IMR-90 (cell line): ENCODE measurements at regions not wholly inside any gene's neighbourhood (a gene's known extent, or its start where the extent isn't known, plus 50 kb on each side); places are given as distances from the start of the nearest gene placed in this dataset.

Experiments used
- ATAC-seq: fragments of 200-7000 bp; cut with Tn5 transposase; 2 replicates; pipeline ENCODE4 v1.9.1; 2020; ENCODE audit warnings: low read depth, mild to moderate bottlenecking, moderate library complexity
- BruUV-seq: library from RNA; stranded (reverse); fragments of 400-500 nt; replicated peaks from 2 replicates; lab custom pipeline; 2021; lab: Mats Ljungman, UMichigan
- CTCF ChIA-PET: fragments of 300-600 bp; formaldehyde crosslinking; extraction: SDS; loops from one replicate; lab custom pipeline; 2021; ENCODE audit warnings: antibody characterized with exemption; lab: Yijun Ruan, JAX
- POLR2A ChIA-PET: fragments of 300-600 bp; sonication (Branson Sonifier 250); formaldehyde crosslinking; loops from one replicate; lab custom pipeline; 2022; ENCODE audit warnings: antibody characterized with exemption; ENCODE audit not compliant: unreplicated experiment; lab: Charles Lee
- DNase-seq: peaks from one replicate; pipeline ENCODE4 v3.0.0; 2013
- H2AFZ ChIP-seq: replicated peaks from 2 replicates; pipeline ENCODE3; 2013; ENCODE audit warnings: low read length, mild to moderate bottlenecking; ENCODE audit not compliant: poor library complexity
- H2AK5ac ChIP-seq: 2 replicates; pipeline ENCODE4 v1.6.1; 2013; ENCODE audit warnings: low read depth, low read length, inconsistent platforms
- H2AK9ac ChIP-seq: replicated peaks from 2 replicates; pipeline ENCODE3; 2013; ENCODE audit warnings: mild to moderate bottlenecking, low read depth, low read length, moderate library complexity; ENCODE audit not compliant: poor library complexity
- H2BK120ac ChIP-seq: 2 replicates; pipeline ENCODE4 v1.6.1; 2013; ENCODE audit warnings: low read depth, low read length, inconsistent platforms
- H2BK15ac ChIP-seq: 3 replicates; pipeline ENCODE4 v1.6.1; 2013; ENCODE audit warnings: low read depth, low read length, inconsistent platforms
- H2BK20ac ChIP-seq: 2 replicates; pipeline ENCODE4 v1.6.1; 2013; ENCODE audit warnings: low read depth, mild to moderate bottlenecking, inconsistent platforms, low read length, moderate library complexity
- H2BK5ac ChIP-seq: 2 replicates; pipeline ENCODE4 v1.6.1; 2013; ENCODE audit warnings: mild to moderate bottlenecking, low read depth, low read length, inconsistent platforms; ENCODE audit not compliant: poor library complexity, severe bottlenecking
- H3K14ac ChIP-seq: replicated peaks from 2 replicates; pipeline ENCODE4 v1.6.1; 2013; ENCODE audit warnings: low read depth, low read length, inconsistent platforms
- H3K18ac ChIP-seq: 2 replicates; pipeline ENCODE4 v1.6.1; 2013; ENCODE audit warnings: low read depth, low read length, control low read depth
- H3K23ac ChIP-seq: 2 replicates; pipeline ENCODE4 v1.6.1; 2013; ENCODE audit warnings: low read depth, low read length, inconsistent platforms
- H3K27ac ChIP-seq: 2 replicates; pipeline ENCODE4 v1.5.1; 2013; ENCODE audit warnings: mild to moderate bottlenecking, control low read depth, low read length; ENCODE audit not compliant: insufficient read depth
- H3K27me3 ChIP-seq: 2 replicates; pipeline ENCODE4 v1.6.1; 2013; ENCODE audit warnings: low read length; ENCODE audit not compliant: control insufficient read depth, insufficient read depth
- H3K36me3 ChIP-seq: 2 replicates; pipeline ENCODE4 v1.6.1; 2013; ENCODE audit warnings: low read length, mixed read lengths; ENCODE audit not compliant: control insufficient read depth, insufficient read depth
- H3K4ac ChIP-seq: 2 replicates; pipeline ENCODE4 v1.6.1; 2013; ENCODE audit warnings: low read depth, low read length, inconsistent platforms
- H3K4me1 ChIP-seq: 2 replicates; pipeline ENCODE4 v1.6.1; 2013; ENCODE audit warnings: low read length, mixed read lengths; ENCODE audit not compliant: control insufficient read depth, insufficient read depth
- H3K4me2 ChIP-seq: 2 replicates; pipeline ENCODE4 v1.6.1; 2013; ENCODE audit warnings: low read depth, mild to moderate bottlenecking, control low read depth, low read length, moderate library complexity
- H3K4me3 ChIP-seq: 2 replicates; pipeline ENCODE4 v1.5.1; 2013; ENCODE audit warnings: low read depth, mild to moderate bottlenecking, control low read depth, low read length, moderate library complexity; ENCODE audit not compliant: insufficient read depth
- H3K56ac ChIP-seq: 2 replicates; pipeline ENCODE4 v1.6.1; 2013; ENCODE audit warnings: low read length, inconsistent platforms; ENCODE audit not compliant: insufficient read depth; ENCODE audit errors: extremely low read depth
- H3K79me1 ChIP-seq, 2 experiments: 2 replicates each; pipeline ENCODE4 v1.6.1; 2013; ENCODE audit warnings: low read length in 2 of 2, inconsistent platforms in 1 of 2, low read depth in 1 of 2
- H3K9ac ChIP-seq: 2 replicates; pipeline ENCODE4 v1.6.1; 2013; ENCODE audit warnings: low read depth, low read length, control low read depth
- H3K9me1 ChIP-seq: 2 replicates; pipeline ENCODE4 v1.6.1; 2013; ENCODE audit warnings: low read length, inconsistent platforms; ENCODE audit not compliant: insufficient read depth
- H3K9me3 ChIP-seq: 2 replicates; pipeline ENCODE4 v1.6.1; 2013; ENCODE audit warnings: low read length; ENCODE audit not compliant: control insufficient read depth, insufficient read depth
- H4K20me1 ChIP-seq: 2 replicates; pipeline ENCODE4 v1.6.1; 2013; ENCODE audit warnings: low read length, inconsistent platforms; ENCODE audit not compliant: insufficient read depth
- H4K5ac ChIP-seq: 2 replicates; pipeline ENCODE4 v1.6.1; 2013; ENCODE audit warnings: mild to moderate bottlenecking, low read depth, low read length, control low read depth
- H4K8ac ChIP-seq, 2 experiments: 2 replicates each; pipeline ENCODE4 v1.6.1; 2013; ENCODE audit warnings: low read depth in 2 of 2, low read length in 2 of 2, control low read depth in 1 of 2, inconsistent platforms in 1 of 2
- H4K91ac ChIP-seq: 2 replicates; pipeline ENCODE4 v1.6.1; 2013; ENCODE audit warnings: low read depth, low read length, inconsistent platforms; ENCODE audit not compliant: insufficient read depth
- BHLHE40 ChIP-seq: fragments of 150-350 bp; IDR thresholded peaks from 2 replicates; pipeline ENCODE4 v1.6.1; 2016; ENCODE audit warnings: mild to moderate bottlenecking, low read depth, low read length
- CEBPB ChIP-seq: IDR thresholded peaks from 2 replicates; pipeline ENCODE4 v1.6.1; 2012; ENCODE audit warnings: low read depth, low read length, improper control_type of control experiment
- CHD1 ChIP-seq: IDR thresholded peaks from 2 replicates; pipeline ENCODE4 v1.6.1; 2012; ENCODE audit warnings: low read depth, low read length, improper control_type of control experiment
- ELK1 ChIP-seq: fragments of 150-350 bp; IDR thresholded peaks from 2 replicates; pipeline ENCODE4 v1.6.1; 2016; ENCODE audit warnings: low read depth, mild to moderate bottlenecking, low read length, moderate library complexity, borderline replicate concordance
- FOS ChIP-seq: fragments of 150-350 bp; IDR thresholded peaks from 2 replicates; pipeline ENCODE4 v1.6.1; 2016; ENCODE audit warnings: low read depth, low read length
- MAFK ChIP-seq: IDR thresholded peaks from 2 replicates; pipeline ENCODE4 v1.6.1; 2012; ENCODE audit warnings: low read depth, low read length, improper control_type of control experiment
- MAZ ChIP-seq: IDR thresholded peaks from 2 replicates; pipeline ENCODE4 v1.6.1; 2012; ENCODE audit warnings: low read depth, mild to moderate bottlenecking, low read length, improper control_type of control experiment, moderate library complexity, borderline replicate concordance
- MXI1 ChIP-seq: IDR thresholded peaks from 2 replicates; pipeline ENCODE4 v1.6.1; 2012; ENCODE audit warnings: low read depth, mild to moderate bottlenecking, low read length, moderate library complexity, borderline replicate concordance
- NFE2L2 ChIP-seq: fragments of 150-350 bp; IDR thresholded peaks from 2 replicates; pipeline ENCODE4 v1.6.1; 2016; ENCODE audit warnings: low read depth, mild to moderate bottlenecking, low read length
- POLR2A ChIP-seq: IDR thresholded peaks from 2 replicates; pipeline ENCODE4 v1.6.1; 2012; ENCODE audit warnings: mild to moderate bottlenecking, low read depth, low read length
- RAD21 ChIP-seq: IDR thresholded peaks from 2 replicates; pipeline ENCODE4 v1.6.1; 2012; ENCODE audit warnings: low read length, improper control_type of control experiment
- RCOR1 ChIP-seq: IDR thresholded peaks from 2 replicates; pipeline ENCODE4 v1.6.1; 2012; ENCODE audit warnings: mild to moderate bottlenecking, low read length, improper control_type of control experiment; ENCODE audit not compliant: insufficient replicate concordance
- RFX5 ChIP-seq: IDR thresholded peaks from 2 replicates; pipeline ENCODE4 v1.8.0; 2012; ENCODE audit warnings: low read depth, mild to moderate bottlenecking, low read length, moderate library complexity
- SMC3 ChIP-seq: fragments of 150-350 bp; IDR thresholded peaks from 2 replicates; pipeline ENCODE4 v1.6.1; 2016; ENCODE audit warnings: low read depth, mild to moderate bottlenecking, antibody characterized with exemption, low read length, moderate library complexity
- WGBS, 2 experiments: methylation state at CpG; one replicate each; pipeline versions ENCODE4 v1.1.5 to v1.1.7; 2013; ENCODE audit warnings: missing lambda C conversion rate in 2 of 2; ENCODE audit not compliant: insufficient read length in 1 of 2; ENCODE audit errors: extremely low coverage in 2 of 2; 5-methylcytosine and 5-hydroxymethylcytosine counted together
- dilution Hi-C: fragments of 300-500 bp; cut with HindIII; formaldehyde crosslinking; loops from one replicate; pipeline ENCODE4 v1.14.3; 2018; ENCODE audit warnings: low sequenced_read_pairs; ENCODE audit not compliant: unreplicated experiment
- in situ Hi-C: fragments of 300-500 bp; cut with MboI; formaldehyde crosslinking; loops from 3 replicates; pipeline ENCODE4 v1.14.3; 2019; ENCODE audit warnings: low sequenced_read_pairs, inconsistent platforms, mixed read lengths
- intact Hi-C: fragments of 100-400 bp; cut with micrococcal nuclease; formaldehyde crosslinking; loops from 2 replicates; pipeline ENCODE4 v1.10.0; 2022
- TF ChIP-seq, protein P1 (sequence below): conservative IDR thresholded peaks from 2 replicates; pipeline ENCODE4 v1.5.1; 2012; ENCODE audit warnings: mild to moderate bottlenecking, low read depth, low read length, improper control_type of control experiment
- TF ChIP-seq, protein P2 (sequence below): fragments of 150-350 bp; IDR thresholded peaks from 2 replicates; pipeline ENCODE4 v1.6.1; 2017; ENCODE audit warnings: mild to moderate bottlenecking, antibody characterized with exemption, low read length, low read depth

- CTCF ChIA-PET = interaction anchor here (0.5 kb wide), 1 partner anchor 945 kb away, joined by 4 read pairs; no protein-coding TSS in a partner anchor
- dilution Hi-C loops = no loop called here
- no peaks in the 10 kb centered on the region for H3K9me1 ChIP-seq
Measured at GRCh38 chr16:80460988-80461387, 79.8 kb upstream of the DYNLRB2 start.

More at GRCh38 chr16:80460988-80461387, 79.8 kb upstream of the DYNLRB2 start:
- Histone ChIP-seq H3K9ac (no peak overlapping the region), H3K4ac (no peak overlapping the region), H3K4me2 (no peak overlapping the region), H2AK9ac (no peak overlapping the region), H2AK5ac (no peak overlapping the region), H3K4me1 (no peaks in the 10 kb centered on the region), H3K23ac (no peak overlapping the region), H3K79me1 (no peaks in the 10 kb centered on the region), H2BK5ac (no peak overlapping the region), H3K27me3 (no peaks in the 10 kb centered on the region), H3K14ac (no peak overlapping the region), H3K27ac (no peak overlapping the region), H4K5ac (no peak overlapping the region), H3K56ac (no peak overlapping the region), H4K20me1 (no peaks in the 10 kb centered on the region), H3K18ac (no peak overlapping the region), H4K91ac (no peak overlapping the region), H3K4me3 (no peak overlapping the region), H3K36me3 (no peaks in the 10 kb centered on the region), H2AFZ (no peak overlapping the region), H4K8ac (no peak overlapping the region), H3K9me3 (no peaks in the 10 kb centered on the region), H2BK15ac (no peak overlapping the region), H2BK120ac (no peak overlapping the region), H2BK20ac (no peak overlapping the region)
- intact Hi-C loops = no loop called here
- BruUV-seq = no TSS peak
- no peak for DNase-seq
- POLR2A ChIA-PET = no interaction called here
- no CpG with 5 or more reads among the region's 1 CpG for WGBS, 2 experiments
- in situ Hi-C loops = no loop called here
- TF ChIP-seq MXI1 (no peak), CHD1 (no peak), SMC3 (no peak), RCOR1 (no peak), FOS (no peak), BHLHE40 (no peak), RAD21 (no peak), ELK1 (no peak), POLR2A (no peak), MAFK (no peak), CEBPB (no peak), NFE2L2 (no peak), RFX5 (no peak), MAZ (no peak)
- TF ChIP-seq, protein P1, sequence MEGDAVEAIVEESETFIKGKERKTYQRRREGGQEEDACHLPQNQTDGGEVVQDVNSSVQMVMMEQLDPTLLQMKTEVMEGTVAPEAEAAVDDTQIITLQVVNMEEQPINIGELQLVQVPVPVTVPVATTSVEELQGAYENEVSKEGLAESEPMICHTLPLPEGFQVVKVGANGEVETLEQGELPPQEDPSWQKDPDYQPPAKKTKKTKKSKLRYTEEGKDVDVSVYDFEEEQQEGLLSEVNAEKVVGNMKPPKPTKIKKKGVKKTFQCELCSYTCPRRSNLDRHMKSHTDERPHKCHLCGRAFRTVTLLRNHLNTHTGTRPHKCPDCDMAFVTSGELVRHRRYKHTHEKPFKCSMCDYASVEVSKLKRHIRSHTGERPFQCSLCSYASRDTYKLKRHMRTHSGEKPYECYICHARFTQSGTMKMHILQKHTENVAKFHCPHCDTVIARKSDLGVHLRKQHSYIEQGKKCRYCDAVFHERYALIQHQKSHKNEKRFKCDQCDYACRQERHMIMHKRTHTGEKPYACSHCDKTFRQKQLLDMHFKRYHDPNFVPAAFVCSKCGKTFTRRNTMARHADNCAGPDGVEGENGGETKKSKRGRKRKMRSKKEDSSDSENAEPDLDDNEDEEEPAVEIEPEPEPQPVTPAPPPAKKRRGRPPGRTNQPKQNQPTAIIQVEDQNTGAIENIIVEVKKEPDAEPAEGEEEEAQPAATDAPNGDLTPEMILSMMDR = no peak
- TF ChIP-seq, protein P2, sequence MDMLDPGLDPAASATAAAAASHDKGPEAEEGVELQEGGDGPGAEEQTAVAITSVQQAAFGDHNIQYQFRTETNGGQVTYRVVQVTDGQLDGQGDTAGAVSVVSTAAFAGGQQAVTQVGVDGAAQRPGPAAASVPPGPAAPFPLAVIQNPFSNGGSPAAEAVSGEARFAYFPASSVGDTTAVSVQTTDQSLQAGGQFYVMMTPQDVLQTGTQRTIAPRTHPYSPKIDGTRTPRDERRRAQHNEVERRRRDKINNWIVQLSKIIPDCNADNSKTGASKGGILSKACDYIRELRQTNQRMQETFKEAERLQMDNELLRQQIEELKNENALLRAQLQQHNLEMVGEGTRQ = no peak
- ATAC-seq = no peak
